ENCODE measurements at regions not wholly inside any gene's neighbourhood (a gene's known extent, or its start where the extent isn't known, plus 50 kb on each side); places are given as distances from the start of the nearest gene placed in this dataset.

- TF ChIP-seq, protein P1, sequence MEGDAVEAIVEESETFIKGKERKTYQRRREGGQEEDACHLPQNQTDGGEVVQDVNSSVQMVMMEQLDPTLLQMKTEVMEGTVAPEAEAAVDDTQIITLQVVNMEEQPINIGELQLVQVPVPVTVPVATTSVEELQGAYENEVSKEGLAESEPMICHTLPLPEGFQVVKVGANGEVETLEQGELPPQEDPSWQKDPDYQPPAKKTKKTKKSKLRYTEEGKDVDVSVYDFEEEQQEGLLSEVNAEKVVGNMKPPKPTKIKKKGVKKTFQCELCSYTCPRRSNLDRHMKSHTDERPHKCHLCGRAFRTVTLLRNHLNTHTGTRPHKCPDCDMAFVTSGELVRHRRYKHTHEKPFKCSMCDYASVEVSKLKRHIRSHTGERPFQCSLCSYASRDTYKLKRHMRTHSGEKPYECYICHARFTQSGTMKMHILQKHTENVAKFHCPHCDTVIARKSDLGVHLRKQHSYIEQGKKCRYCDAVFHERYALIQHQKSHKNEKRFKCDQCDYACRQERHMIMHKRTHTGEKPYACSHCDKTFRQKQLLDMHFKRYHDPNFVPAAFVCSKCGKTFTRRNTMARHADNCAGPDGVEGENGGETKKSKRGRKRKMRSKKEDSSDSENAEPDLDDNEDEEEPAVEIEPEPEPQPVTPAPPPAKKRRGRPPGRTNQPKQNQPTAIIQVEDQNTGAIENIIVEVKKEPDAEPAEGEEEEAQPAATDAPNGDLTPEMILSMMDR (IDR thresholded peaks at IDR 0.05; ENCODE audit: insufficient read depth, low read length, poor library complexity, severe bottlenecking), result no peak
- no peak for TF ChIP-seq EZH2phosphoT487 (conservative IDR thresholded peaks at IDR 0.05; ENCODE audit: low read length)
Measured at GRCh38 chr18:38993342-38993741, 1427.7 kb upstream of the CELF4 start.

Measured in SU-DHL-6 (cell line).